Activated CD8-positive, alpha-beta T cell treated with anti-CD3 and anti-CD28 coated beads, Interleukin-2, amount 10 ng/mL, durations not matched to agents 7 days and 5 days (primary cell): ENCODE measurements at regions not wholly inside any gene's neighbourhood (a gene's known extent, or its start where the extent isn't known, plus 50 kb on each side); places are given as distances from the start of the nearest gene placed in this dataset.

Experiments
- ATAC-seq: fragments of 150-1000 bp; cut with Tn5 transposase; one replicate; pipeline ENCODE4 v1.10.0; 2021; ENCODE audit warnings: moderate library complexity
- CTCF ChIA-PET: fragments of 350-600 bp; sonication (Branson Sonifier 250); formaldehyde crosslinking; loops from one replicate; lab custom pipeline; 2021; ENCODE audit warnings: antibody characterized with exemption; lab: Charles Lee
- POLR2A ChIA-PET: fragments of 350-600 bp; sonication (Branson Sonifier 250); formaldehyde crosslinking; loops from one replicate; lab custom pipeline; 2021; ENCODE audit warnings: antibody characterized with exemption; lab: Charles Lee
- DNase-seq: peaks from one replicate; pipeline ENCODE4 v3.0.0-alpha.2; 2020
- H3K27ac Mint-ChIP-seq: one replicate; pipeline ENCODE4 v1.8.0; 2021; ENCODE audit warnings: mild to moderate bottlenecking, mixed read lengths
- H3K27me3 Mint-ChIP-seq: one replicate; pipeline ENCODE4 v1.8.0; 2021; ENCODE audit warnings: low read depth, mixed read lengths
- H3K36me3 Mint-ChIP-seq: one replicate; pipeline ENCODE4 v1.8.0; 2021; ENCODE audit warnings: low read depth, mixed read lengths
- H3K4me1 Mint-ChIP-seq: one replicate; pipeline ENCODE4 v1.8.0; 2021; ENCODE audit warnings: low read depth, mixed read lengths
- H3K4me3 Mint-ChIP-seq: one replicate; pipeline ENCODE4 v1.8.0; 2021; ENCODE audit warnings: mild to moderate bottlenecking, mixed read lengths
- H3K9me3 Mint-ChIP-seq: one replicate; pipeline ENCODE4 v1.8.0; 2022; ENCODE audit warnings: mixed read lengths; ENCODE audit not compliant: insufficient read depth

DNA sequence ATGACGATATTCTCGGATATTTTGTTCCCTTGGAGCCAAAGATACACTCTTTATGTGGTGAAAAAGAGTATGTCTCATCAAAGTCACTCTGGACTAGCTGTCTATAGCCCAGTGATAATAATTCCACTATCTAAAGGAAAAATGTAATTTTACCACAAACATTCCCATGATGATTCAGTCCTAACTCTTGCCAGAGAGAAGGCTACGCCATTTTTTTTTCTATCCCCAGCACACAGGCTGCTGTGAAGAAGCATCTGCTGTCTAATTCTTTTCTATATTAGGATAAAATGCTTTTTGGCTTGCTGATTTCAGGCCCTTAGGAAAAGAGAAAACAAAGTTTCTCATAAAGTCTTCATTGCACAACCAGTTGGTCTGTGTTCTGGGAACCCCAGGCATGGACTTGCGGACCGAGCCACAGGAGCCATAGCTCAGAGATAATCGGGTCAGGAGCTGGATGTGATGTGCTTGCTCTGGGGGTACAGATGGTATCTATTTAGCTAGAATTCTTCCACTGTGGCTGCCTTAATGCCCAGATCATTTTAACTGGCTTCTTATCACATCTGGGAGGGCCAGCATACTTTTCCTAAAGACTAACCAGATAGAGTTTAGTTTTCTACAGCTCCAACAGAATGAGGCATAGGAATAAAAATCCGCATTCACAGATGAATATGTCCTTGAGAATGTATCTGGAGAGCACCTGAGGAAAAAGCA is 683.7 kb upstream of the ID4 start:
- Mint-ChIP-seq H3K27me3 (no peaks in the 10 kb centered on the region), H3K4me1 (no peaks in the 10 kb centered on the region), H3K4me3 (no peak overlapping the region), H3K36me3 (no peaks in the 10 kb centered on the region), H3K9me3 (peaks cover 10% of the 10 kb centered on the region), H3K27ac (no peak overlapping the region)
- no peak for ATAC-seq
- CTCF ChIA-PET = no interaction called here
- POLR2A ChIA-PET = no interaction called here
- DNase-seq = no peak

DNA sequence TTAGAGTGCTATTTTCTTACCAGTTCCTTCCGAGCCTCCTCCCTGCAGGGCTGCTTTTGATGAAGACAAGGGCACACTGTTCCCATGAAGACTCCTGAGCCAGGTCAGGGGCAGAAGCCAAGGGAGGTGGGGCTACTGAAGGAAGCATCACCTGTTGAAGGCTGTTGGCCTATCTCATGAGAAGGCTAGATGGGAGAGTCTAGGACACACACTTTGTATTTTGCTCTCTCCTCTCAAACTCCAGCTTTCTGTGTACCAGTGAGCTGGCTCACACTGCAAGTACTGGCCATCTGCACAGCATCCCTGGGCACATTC is 683.2 kb upstream of the ID4 start:
- no peaks in the 10 kb centered on the region for H3K36me3 Mint-ChIP-seq
- peaks cover 10% of the 10 kb centered on the region for H3K9me3 Mint-ChIP-seq
- no peak for DNase-seq
- H3K4me3 Mint-ChIP-seq = no peak overlapping the region
- H3K4me1 Mint-ChIP-seq = no peaks in the 10 kb centered on the region
- ChIA-PET CTCF (no interaction called here), POLR2A (no interaction called here)
- H3K27ac Mint-ChIP-seq = no peak overlapping the region
- H3K27me3 Mint-ChIP-seq = no peaks in the 10 kb centered on the region
- no peak for ATAC-seq

DNA sequence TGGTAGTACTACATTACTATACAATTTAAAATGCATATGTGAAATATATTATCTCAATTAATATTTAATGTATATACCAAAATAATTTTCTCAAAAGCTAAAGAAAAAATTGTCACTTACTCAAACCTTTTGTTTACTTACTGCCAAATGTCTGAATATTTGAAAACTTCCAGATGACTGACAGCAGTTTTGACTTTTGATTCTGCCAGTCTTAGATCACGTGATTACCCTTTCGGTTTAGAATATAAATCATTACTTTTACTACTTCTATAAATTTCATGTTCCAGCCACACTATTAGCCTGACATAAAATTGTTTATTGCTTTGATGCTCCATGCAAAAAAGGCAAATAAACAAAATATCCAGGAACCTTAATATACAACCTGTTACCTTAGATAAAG is 680.7 kb upstream of the ID4 start:
- H3K4me3 Mint-ChIP-seq = no peak overlapping the region
- no peaks in the 10 kb centered on the region for H3K27me3 Mint-ChIP-seq
- ATAC-seq (no peak), DNase-seq (no peak)
- H3K4me1 Mint-ChIP-seq = no peaks in the 10 kb centered on the region
- peaks cover 10% of the 10 kb centered on the region for H3K9me3 Mint-ChIP-seq
- no peaks in the 10 kb centered on the region for H3K36me3 Mint-ChIP-seq
- POLR2A ChIA-PET = no interaction called here
- CTCF ChIA-PET = no interaction called here
- H3K27ac Mint-ChIP-seq = no peak overlapping the region

DNA sequence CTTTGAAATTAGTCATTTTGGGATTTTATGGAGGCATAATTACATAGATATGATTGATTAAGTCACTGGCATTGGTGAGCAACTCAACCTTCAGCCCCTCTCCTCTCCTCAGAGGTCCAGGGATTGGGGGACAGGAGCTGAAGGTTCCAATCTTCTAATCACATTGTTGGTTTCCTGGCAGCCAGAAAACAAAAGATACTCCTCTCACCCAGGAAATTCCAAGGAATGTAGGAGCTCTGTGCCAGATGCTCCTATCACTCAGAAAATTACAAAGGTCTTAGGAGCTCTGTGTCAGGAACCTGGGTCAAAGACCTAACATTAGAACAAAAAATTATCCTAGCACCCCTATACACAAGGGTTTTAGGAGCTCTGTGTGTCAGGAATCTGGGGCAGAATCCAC is 679.7 kb upstream of the ID4 start:
- ChIA-PET POLR2A (no interaction called here), CTCF (no interaction called here)
- ATAC-seq (no peak), DNase-seq (no peak)
- no peaks in the 10 kb centered on the region for H3K4me1 Mint-ChIP-seq
- H3K27me3 Mint-ChIP-seq = no peaks in the 10 kb centered on the region
- no peak overlapping the region for H3K4me3 Mint-ChIP-seq
- H3K36me3 Mint-ChIP-seq = no peaks in the 10 kb centered on the region
- H3K9me3 Mint-ChIP-seq = peaks cover 10% of the 10 kb centered on the region
- H3K27ac Mint-ChIP-seq = no peak overlapping the region

DNA sequence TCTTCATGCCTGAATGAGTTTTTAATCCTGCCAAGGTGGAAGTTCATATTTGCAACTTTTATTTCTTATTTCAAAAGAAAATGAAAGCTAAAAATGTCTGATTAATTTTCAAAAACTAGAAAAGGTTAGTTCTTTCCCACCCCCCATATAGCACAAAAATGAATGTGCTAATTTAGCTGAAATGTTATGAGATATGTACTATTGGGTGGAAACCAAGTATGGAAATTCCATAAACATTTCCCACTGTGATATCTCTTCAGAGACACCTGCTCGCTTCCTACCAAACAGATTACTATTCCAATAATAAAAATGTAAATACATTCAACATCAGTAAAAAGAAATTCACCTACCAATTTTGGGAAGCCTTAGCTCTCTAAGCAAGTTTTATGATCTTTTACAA is 678.6 kb upstream of the ID4 start:
- ChIA-PET POLR2A (no interaction called here), CTCF (no interaction called here)
- Mint-ChIP-seq H3K27me3 (no peaks in the 10 kb centered on the region), H3K27ac (no peak overlapping the region), H3K4me3 (no peak overlapping the region), H3K4me1 (no peaks in the 10 kb centered on the region), H3K36me3 (no peaks in the 10 kb centered on the region), H3K9me3 (peaks cover 5% of the 10 kb centered on the region)
- DNase-seq = no peak
- no peak for ATAC-seq

DNA sequence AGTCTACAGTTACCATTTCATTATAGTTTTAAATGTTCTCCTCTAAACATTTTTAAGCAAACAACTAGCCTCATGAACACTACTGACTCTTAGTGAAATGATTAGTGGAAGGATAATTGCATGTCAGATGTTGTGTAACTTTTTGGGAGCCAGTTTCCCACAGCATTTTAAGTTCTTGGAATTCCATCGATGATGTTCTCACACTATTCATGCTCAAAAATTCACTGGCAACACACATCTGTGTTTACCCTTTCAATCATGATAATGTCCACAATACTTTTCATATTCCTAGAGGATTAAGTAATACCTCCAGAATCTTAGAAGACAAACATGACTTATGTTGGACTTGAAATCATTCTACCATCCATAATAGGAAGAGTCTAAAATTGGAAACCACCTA is 678.1 kb upstream of the ID4 start:
- H3K4me3 Mint-ChIP-seq = no peak overlapping the region
- H3K9me3 Mint-ChIP-seq = peaks cover 5% of the 10 kb centered on the region
- no peaks in the 10 kb centered on the region for H3K36me3 Mint-ChIP-seq
- ChIA-PET POLR2A (no interaction called here), CTCF (no interaction called here)
- H3K4me1 Mint-ChIP-seq = no peaks in the 10 kb centered on the region
- DNase-seq (no peak), ATAC-seq (no peak)
- no peaks in the 10 kb centered on the region for H3K27me3 Mint-ChIP-seq
- H3K27ac Mint-ChIP-seq = no peak overlapping the region

DNA sequence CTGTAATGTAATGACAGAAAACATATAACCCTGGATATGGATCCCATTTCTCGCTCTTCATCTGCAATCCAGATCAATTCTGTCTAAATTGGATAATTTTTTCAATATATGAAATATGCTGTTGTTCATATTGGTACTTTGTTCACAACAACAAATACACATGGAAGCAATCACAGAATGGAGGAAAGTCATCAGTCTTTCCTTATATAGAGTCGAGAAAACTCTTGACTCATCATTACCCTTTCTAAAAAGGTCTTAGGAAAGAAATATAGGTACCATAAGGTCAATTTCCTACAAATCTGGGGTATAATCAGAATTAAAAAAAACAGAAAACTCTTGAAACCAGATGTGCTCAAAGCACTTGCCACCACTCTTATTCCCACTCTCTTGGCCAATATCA is 677.6 kb upstream of the ID4 start:
- Mint-ChIP-seq H3K4me1 (no peaks in the 10 kb centered on the region), H3K27ac (no peak overlapping the region), H3K36me3 (no peaks in the 10 kb centered on the region), H3K9me3 (peaks cover 5% of the 10 kb centered on the region), H3K27me3 (no peaks in the 10 kb centered on the region), H3K4me3 (no peak overlapping the region)
- CTCF ChIA-PET = no interaction called here
- no peak for ATAC-seq
- POLR2A ChIA-PET = no interaction called here
- DNase-seq = no peak

DNA sequence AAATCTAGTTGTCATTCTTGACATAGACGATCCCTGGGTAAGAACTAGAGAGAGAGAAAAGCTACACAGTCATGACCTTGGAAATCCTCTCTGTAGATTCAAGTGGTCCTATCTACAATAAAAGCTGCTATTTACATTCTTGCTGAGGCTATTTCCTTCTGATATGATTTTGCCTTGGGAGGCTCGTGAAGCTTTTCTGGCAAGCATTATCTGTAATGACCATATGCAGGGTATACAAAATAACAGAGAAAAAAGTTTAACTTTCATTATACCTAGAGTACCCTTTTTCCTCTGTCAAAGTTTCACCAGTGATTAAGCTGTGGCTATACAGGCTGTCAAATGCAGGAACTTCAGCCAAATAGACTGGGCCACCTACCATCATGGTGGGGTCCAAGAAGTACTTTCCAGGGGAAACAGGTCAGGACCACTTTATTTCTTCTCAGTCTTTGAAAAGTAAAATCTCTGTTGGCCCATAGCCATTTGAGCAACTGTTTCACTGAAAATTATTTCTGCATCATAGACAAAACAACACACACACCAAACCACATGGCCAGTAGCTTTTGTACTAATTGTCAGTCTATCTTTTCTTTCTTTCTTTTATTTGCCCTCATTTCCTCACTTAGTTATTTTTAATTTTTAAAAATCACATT is 677.0 kb upstream of the ID4 start:
- H3K9me3 Mint-ChIP-seq = peaks cover 5% of the 10 kb centered on the region
- DNase-seq (no peak), ATAC-seq (no peak)
- no peaks in the 10 kb centered on the region for H3K36me3 Mint-ChIP-seq
- ChIA-PET CTCF (no interaction called here), POLR2A (no interaction called here)
- H3K4me3 Mint-ChIP-seq = no peak overlapping the region
- no peaks in the 10 kb centered on the region for H3K4me1 Mint-ChIP-seq
- no peak overlapping the region for H3K27ac Mint-ChIP-seq
- no peaks in the 10 kb centered on the region for H3K27me3 Mint-ChIP-seq

DNA sequence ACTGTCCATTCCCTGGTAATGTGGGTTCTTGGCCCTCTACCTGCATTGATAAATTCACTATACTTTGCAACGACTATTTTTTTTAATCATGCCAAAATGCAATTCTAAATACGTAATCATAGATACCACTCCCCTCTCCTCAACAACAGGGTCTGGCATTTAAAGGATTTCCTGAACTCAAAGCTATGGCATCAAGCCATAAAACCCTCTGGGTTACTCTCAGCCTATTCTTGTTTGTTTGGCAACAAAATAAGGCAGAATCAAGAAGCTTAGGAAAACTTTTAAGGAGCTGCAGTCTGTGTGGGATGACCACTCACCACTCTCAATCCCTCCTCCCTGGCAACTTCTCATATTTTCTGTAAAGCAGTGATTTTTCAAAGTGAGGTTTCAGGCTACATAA is 669.9 kb upstream of the ID4 start:
- H3K36me3 Mint-ChIP-seq = no peaks in the 10 kb centered on the region
- no peak overlapping the region for H3K27ac Mint-ChIP-seq
- no peaks in the 10 kb centered on the region for H3K27me3 Mint-ChIP-seq
- no peak for DNase-seq
- no peaks in the 10 kb centered on the region for H3K4me1 Mint-ChIP-seq
- no peaks in the 10 kb centered on the region for H3K9me3 Mint-ChIP-seq
- CTCF ChIA-PET = no interaction called here
- POLR2A ChIA-PET = no interaction called here
- H3K4me3 Mint-ChIP-seq = no peak overlapping the region
- ATAC-seq = no peak

DNA sequence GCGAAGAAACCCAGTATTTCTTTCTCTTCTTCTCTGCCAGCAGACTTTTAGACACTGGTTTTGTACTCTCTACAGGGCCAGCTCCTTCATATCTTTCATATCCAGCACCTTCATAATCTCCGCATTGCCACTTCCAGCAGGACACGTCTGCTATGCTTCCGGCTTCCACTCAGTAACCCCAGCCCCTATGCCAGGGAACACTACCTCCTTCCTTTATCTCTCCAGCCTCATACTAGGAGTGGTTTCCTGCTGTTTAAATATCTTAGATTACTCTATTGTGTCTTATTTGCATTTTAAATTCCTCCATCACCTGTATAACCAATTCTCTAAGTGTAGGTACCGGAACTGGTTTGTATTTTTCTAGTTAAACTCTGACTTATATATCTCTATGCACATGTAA is 667.8 kb upstream of the ID4 start:
- Mint-ChIP-seq H3K4me3 (no peak overlapping the region), H3K36me3 (no peaks in the 10 kb centered on the region), H3K27me3 (no peaks in the 10 kb centered on the region), H3K4me1 (no peaks in the 10 kb centered on the region), H3K27ac (no peak overlapping the region), H3K9me3 (no peaks in the 10 kb centered on the region)
- ATAC-seq (no peak), DNase-seq (no peak)
- ChIA-PET POLR2A (no interaction called here), CTCF (no interaction called here)

DNA sequence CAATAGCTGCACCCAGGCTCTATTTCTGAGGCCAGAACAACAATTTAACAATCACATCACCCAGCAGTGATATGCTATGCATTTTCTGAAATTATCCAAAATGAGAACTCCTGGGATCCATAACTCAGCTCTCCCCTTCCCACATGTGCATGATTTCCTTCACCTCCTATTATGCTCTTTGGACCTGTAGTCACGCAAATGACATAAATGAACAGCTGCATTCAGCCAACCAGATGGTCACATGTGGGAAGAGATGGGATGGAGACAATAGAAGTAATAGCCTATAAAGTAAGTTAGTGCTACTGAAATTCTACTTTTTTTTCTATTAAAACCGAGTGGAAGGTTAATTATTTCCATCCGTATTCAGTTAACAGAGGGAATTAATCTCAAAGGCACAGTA is 662.1 kb upstream of the ID4 start:
- DNase-seq (no peak), ATAC-seq (no peak)
- Mint-ChIP-seq H3K9me3 (no peaks in the 10 kb centered on the region), H3K4me1 (no peaks in the 10 kb centered on the region), H3K27me3 (no peaks in the 10 kb centered on the region), H3K27ac (no peak overlapping the region), H3K36me3 (no peaks in the 10 kb centered on the region), H3K4me3 (no peak overlapping the region)
- CTCF ChIA-PET = no interaction called here
- POLR2A ChIA-PET = no interaction called here

DNA sequence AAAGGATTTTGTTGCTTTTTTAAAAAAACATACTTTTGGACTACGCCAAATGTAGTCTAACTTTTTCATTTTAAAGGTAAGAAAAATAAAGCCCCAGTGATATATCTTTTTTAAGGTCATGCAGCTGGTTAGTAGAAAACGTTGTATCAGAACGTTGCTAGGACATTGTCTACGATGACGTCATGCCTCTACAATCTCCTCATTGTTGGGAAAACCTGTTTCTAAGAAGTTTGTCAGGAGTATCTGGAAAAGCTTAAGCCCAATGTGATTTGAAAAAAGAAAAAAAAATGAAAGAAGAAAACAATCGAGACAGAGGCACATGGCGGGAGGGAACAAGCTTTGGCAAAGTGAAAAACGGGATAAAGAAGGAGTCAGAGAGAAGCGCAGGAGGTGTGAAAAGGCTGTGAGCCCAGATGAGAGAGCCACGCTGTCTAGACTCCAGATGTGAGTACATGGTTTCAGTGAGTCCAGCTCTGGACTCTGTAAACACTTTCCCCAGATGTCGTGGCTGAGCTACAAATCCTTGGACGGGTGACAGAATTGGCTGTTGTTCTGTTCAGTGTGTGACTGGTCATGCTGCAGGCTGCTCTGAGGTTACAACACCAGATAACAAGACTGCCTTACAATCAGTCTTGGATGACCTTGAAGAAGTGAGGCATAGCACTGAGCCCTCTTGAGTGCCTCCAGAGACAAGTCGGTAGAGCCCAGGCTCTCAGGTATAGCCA is 656.7 kb upstream of the ID4 start:
- POLR2A ChIA-PET = no interaction called here
- Mint-ChIP-seq H3K27ac (no peak overlapping the region), H3K4me1 (no peaks in the 10 kb centered on the region), H3K27me3 (no peaks in the 10 kb centered on the region), H3K4me3 (no peak overlapping the region), H3K36me3 (no peaks in the 10 kb centered on the region), H3K9me3 (no peaks in the 10 kb centered on the region)
- no peak for ATAC-seq
- DNase-seq = no peak
- CTCF ChIA-PET = no interaction called here
